ENCODE measurements at regions not wholly inside any gene's neighbourhood (a gene's known extent, or its start where the extent isn't known, plus 50 kb on each side); places are given as distances from the start of the nearest gene placed in this dataset.
A peak's percentile ranks its signal among the peaks of the same experiment; 100 is the strongest.

GRCh38 chr18:68283834-68284233 is 431.1 kb downstream of the TMX3 start:
- Mint-ChIP-seq H3K4me3 (ENCODE audit: unreplicated experiment) (no peak overlapping the region), H3K27me3 (ENCODE audit: unreplicated experiment) (no peaks in the 10 kb centered on the region), H3K36me3 (ENCODE audit: unreplicated experiment) (no peaks in the 10 kb centered on the region), H3K9me3 (ENCODE audit: unreplicated experiment) (peaks cover 4% of the 10 kb centered on the region), H3K4me1 (ENCODE audit: unreplicated experiment) (peaks cover 5% of the 10 kb centered on the region), H3K27ac (ENCODE audit: unreplicated experiment) (no peak overlapping the region)
- no peak for DNase-seq (ENCODE audit: extremely low spot score, unreplicated experiment)
- TF ChIP-seq CTCF (IDR thresholded peaks at IDR 0.05), result no peak

GRCh38 chr18:68282232-68282631 is 432.7 kb downstream of the TMX3 start:
- H3K27ac Mint-ChIP-seq (ENCODE audit: unreplicated experiment), result no peak overlapping the region
- DNase-seq (ENCODE audit: extremely low spot score, unreplicated experiment), result no peak
- TF ChIP-seq CTCF (IDR thresholded peaks at IDR 0.05), result no peak
- no peak overlapping the region for H3K4me3 Mint-ChIP-seq (ENCODE audit: unreplicated experiment)
- peaks cover 5% of the 10 kb centered on the region for H3K4me1 Mint-ChIP-seq (ENCODE audit: unreplicated experiment)
- H3K9me3 Mint-ChIP-seq (ENCODE audit: unreplicated experiment), result peaks cover 4% of the 10 kb centered on the region
- no peaks in the 10 kb centered on the region for H3K27me3 Mint-ChIP-seq (ENCODE audit: unreplicated experiment)
- no peaks in the 10 kb centered on the region for H3K36me3 Mint-ChIP-seq (ENCODE audit: unreplicated experiment)

- Mint-ChIP-seq H3K27ac (ENCODE audit: unreplicated experiment) (peak overlapping the region; percentile 57), H3K9me3 (ENCODE audit: unreplicated experiment) (peaks cover 4% of the 10 kb centered on the region), H3K27me3 (ENCODE audit: unreplicated experiment) (no peaks in the 10 kb centered on the region), H3K4me3 (ENCODE audit: unreplicated experiment) (no peak overlapping the region), H3K36me3 (ENCODE audit: unreplicated experiment) (no peaks in the 10 kb centered on the region), H3K4me1 (ENCODE audit: unreplicated experiment) (peaks cover 13% of the 10 kb centered on the region)
- TF ChIP-seq CTCF (IDR thresholded peaks at IDR 0.05), result no peak
- DNase-seq (ENCODE audit: extremely low spot score, unreplicated experiment), result no peak
These were observed 439.3 kb downstream of the TMX3 start for GRCh38 chr18:68275616-68276015.

- no peak for DNase-seq (ENCODE audit: extremely low spot score, unreplicated experiment)
- Mint-ChIP-seq H3K9me3 (ENCODE audit: unreplicated experiment) (no peaks in the 10 kb centered on the region), H3K4me3 (ENCODE audit: unreplicated experiment) (no peak overlapping the region), H3K36me3 (ENCODE audit: unreplicated experiment) (no peaks in the 10 kb centered on the region), H3K27ac (ENCODE audit: unreplicated experiment) (no peak overlapping the region), H3K27me3 (ENCODE audit: unreplicated experiment) (no peaks in the 10 kb centered on the region), H3K4me1 (ENCODE audit: unreplicated experiment) (peaks cover 2% of the 10 kb centered on the region)
- no peak for TF ChIP-seq CTCF (IDR thresholded peaks at IDR 0.05)
These were observed 444.9 kb downstream of the TMX3 start for GRCh38 chr18:68270017-68270416.

- DNase-seq (ENCODE audit: extremely low spot score, unreplicated experiment), result no peak
- H3K27ac Mint-ChIP-seq (ENCODE audit: unreplicated experiment), result no peak overlapping the region
- no peak for TF ChIP-seq CTCF (IDR thresholded peaks at IDR 0.05)
- no peaks in the 10 kb centered on the region for H3K36me3 Mint-ChIP-seq (ENCODE audit: unreplicated experiment)
- H3K4me3 Mint-ChIP-seq (ENCODE audit: unreplicated experiment), result no peak overlapping the region
- peaks cover 12% of the 10 kb centered on the region for H3K4me1 Mint-ChIP-seq (ENCODE audit: unreplicated experiment)
- H3K27me3 Mint-ChIP-seq (ENCODE audit: unreplicated experiment), result no peaks in the 10 kb centered on the region
- H3K9me3 Mint-ChIP-seq (ENCODE audit: unreplicated experiment), result no peaks in the 10 kb centered on the region
These were observed 447.3 kb downstream of the TMX3 start for GRCh38 chr18:68267583-68267982.
